ENCODE measurements at regions not wholly inside any gene's neighbourhood (a gene's known extent, or its start where the extent isn't known, plus 50 kb on each side); places are given as distances from the start of the nearest gene placed in this dataset.

DNA sequence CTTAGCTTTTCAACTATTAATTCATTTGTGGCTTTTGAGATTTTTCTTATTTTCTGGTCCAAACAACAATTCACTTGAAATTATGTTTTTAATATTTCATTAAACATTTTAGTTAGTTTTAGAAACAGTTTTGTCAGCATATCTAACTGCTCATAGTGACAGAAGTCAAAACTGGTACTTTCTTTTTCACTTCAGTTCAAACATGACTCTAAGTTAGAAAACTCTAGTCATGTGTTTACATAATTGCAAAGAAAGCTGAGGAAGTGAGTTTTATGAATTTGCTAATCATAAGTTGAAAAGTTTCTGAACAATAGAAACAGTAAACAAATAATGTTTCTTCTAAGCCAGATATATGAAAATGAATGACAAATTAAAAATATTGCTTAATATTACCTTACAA, 1931.0 kb downstream of the EFNA5 start:
- intact Hi-C loops (cut with micrococcal nuclease) (no loop called here), dilution Hi-C loops (cut with HindIII; ENCODE audit: low sequenced_read_pairs, unreplicated experiment) (no loop called here), in situ Hi-C loops (cut with MboI; ENCODE audit: low sequenced_read_pairs) (no loop called here)
- Histone ChIP-seq H3K56ac (ENCODE audit: extremely low read depth, insufficient read depth, low read length) (no peak overlapping the region), H2BK5ac (ENCODE audit: low read depth, low read length, poor library complexity, severe bottlenecking) (no peak overlapping the region), H3K4me2 (ENCODE audit: low read depth, low read length) (no peak overlapping the region), H3K27me3 (ENCODE audit: control insufficient read depth, insufficient read depth, low read length) (no peaks in the 10 kb centered on the region), H3K9me1 (ENCODE audit: insufficient read depth, low read length) (no peaks in the 10 kb centered on the region; the same call in 1 of the 2 replicates), H3K4me3 (ENCODE audit: insufficient read depth, low read depth, low read length) (no peak overlapping the region), H2BK120ac (ENCODE audit: low read depth, low read length) (no peak overlapping the region), H3K23ac (ENCODE audit: low read depth, low read length) (no peak overlapping the region), H3K36me3 (ENCODE audit: control insufficient read depth, insufficient read depth, low read length) (no peaks in the 10 kb centered on the region), H3K9ac (ENCODE audit: low read depth, low read length) (no peak overlapping the region), H2AFZ (replicated peaks; ENCODE audit: low read length, poor library complexity) (no peak overlapping the region), H4K91ac (ENCODE audit: insufficient read depth, low read depth, low read length) (no peak overlapping the region), H3K4ac (ENCODE audit: low read depth, low read length) (no peak overlapping the region), H3K9me3 (ENCODE audit: control insufficient read depth, insufficient read depth, low read length) (peaks cover 1% of the 10 kb centered on the region; the same call in 1 of the 2 replicates), H4K8ac (ENCODE audit: low read depth in 2 of 2, low read length in 2 of 2) (no peak overlapping the region), H2AK9ac (replicated peaks; ENCODE audit: low read depth, low read length, poor library complexity) (no peak overlapping the region), H3K27ac (ENCODE audit: insufficient read depth, low read length) (no peak overlapping the region), H3K4me1 (ENCODE audit: control insufficient read depth, insufficient read depth, low read length) (no peaks in the 10 kb centered on the region), H3K18ac (ENCODE audit: low read depth, low read length) (no peak overlapping the region), H3K14ac (replicated peaks; ENCODE audit: low read depth, low read length) (no peak overlapping the region), H2BK15ac (ENCODE audit: low read depth, low read length) (no peak overlapping the region), H2BK20ac (ENCODE audit: low read depth, low read length) (no peak overlapping the region), H4K5ac (ENCODE audit: low read depth, low read length) (no peak overlapping the region), H4K20me1 (ENCODE audit: insufficient read depth, low read length) (no peaks in the 10 kb centered on the region), H2AK5ac (ENCODE audit: low read depth, low read length) (no peak overlapping the region), H3K79me1 (ENCODE audit: low read depth in 1 of 2, low read length in 2 of 2) (no peaks in the 10 kb centered on the region)
- TF ChIP-seq BHLHE40 (IDR thresholded peaks at IDR 0.05; ENCODE audit: low read depth, low read length), result no peak
- TF ChIP-seq RAD21 (IDR thresholded peaks at IDR 0.05; ENCODE audit: low read length), result no peak
- no peak for TF ChIP-seq RCOR1 (IDR thresholded peaks at IDR 0.05; ENCODE audit: insufficient replicate concordance, low read length)
- TF ChIP-seq, protein P1, sequence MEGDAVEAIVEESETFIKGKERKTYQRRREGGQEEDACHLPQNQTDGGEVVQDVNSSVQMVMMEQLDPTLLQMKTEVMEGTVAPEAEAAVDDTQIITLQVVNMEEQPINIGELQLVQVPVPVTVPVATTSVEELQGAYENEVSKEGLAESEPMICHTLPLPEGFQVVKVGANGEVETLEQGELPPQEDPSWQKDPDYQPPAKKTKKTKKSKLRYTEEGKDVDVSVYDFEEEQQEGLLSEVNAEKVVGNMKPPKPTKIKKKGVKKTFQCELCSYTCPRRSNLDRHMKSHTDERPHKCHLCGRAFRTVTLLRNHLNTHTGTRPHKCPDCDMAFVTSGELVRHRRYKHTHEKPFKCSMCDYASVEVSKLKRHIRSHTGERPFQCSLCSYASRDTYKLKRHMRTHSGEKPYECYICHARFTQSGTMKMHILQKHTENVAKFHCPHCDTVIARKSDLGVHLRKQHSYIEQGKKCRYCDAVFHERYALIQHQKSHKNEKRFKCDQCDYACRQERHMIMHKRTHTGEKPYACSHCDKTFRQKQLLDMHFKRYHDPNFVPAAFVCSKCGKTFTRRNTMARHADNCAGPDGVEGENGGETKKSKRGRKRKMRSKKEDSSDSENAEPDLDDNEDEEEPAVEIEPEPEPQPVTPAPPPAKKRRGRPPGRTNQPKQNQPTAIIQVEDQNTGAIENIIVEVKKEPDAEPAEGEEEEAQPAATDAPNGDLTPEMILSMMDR (conservative IDR thresholded peaks at IDR 0.05; ENCODE audit: low read depth, low read length), result no peak
- no peak for TF ChIP-seq SMC3 (IDR thresholded peaks at IDR 0.05; ENCODE audit: low read depth, low read length)
- TF ChIP-seq FOS (IDR thresholded peaks at IDR 0.05; ENCODE audit: low read depth, low read length), result no peak
- TF ChIP-seq POLR2A (IDR thresholded peaks at IDR 0.05; ENCODE audit: low read depth, low read length), result no peak
- TF ChIP-seq MXI1 (IDR thresholded peaks at IDR 0.05; ENCODE audit: borderline replicate concordance, low read depth, low read length), result no peak
- no peak for TF ChIP-seq RFX5 (IDR thresholded peaks at IDR 0.05; ENCODE audit: low read depth, low read length)
- TF ChIP-seq CEBPB (IDR thresholded peaks at IDR 0.05; ENCODE audit: low read depth, low read length), result no peak
- TF ChIP-seq MAFK (IDR thresholded peaks at IDR 0.05; ENCODE audit: low read depth, low read length), result no peak
- no peak for TF ChIP-seq NFE2L2 (IDR thresholded peaks at IDR 0.05; ENCODE audit: low read depth, low read length)
- TF ChIP-seq MAZ (IDR thresholded peaks at IDR 0.05; ENCODE audit: borderline replicate concordance, low read depth, low read length), result no peak
- TF ChIP-seq, protein P2, sequence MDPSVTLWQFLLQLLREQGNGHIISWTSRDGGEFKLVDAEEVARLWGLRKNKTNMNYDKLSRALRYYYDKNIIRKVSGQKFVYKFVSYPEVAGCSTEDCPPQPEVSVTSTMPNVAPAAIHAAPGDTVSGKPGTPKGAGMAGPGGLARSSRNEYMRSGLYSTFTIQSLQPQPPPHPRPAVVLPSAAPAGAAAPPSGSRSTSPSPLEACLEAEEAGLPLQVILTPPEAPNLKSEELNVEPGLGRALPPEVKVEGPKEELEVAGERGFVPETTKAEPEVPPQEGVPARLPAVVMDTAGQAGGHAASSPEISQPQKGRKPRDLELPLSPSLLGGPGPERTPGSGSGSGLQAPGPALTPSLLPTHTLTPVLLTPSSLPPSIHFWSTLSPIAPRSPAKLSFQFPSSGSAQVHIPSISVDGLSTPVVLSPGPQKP (IDR thresholded peaks at IDR 0.05; ENCODE audit: borderline replicate concordance, low read depth, low read length), result no peak
- TF ChIP-seq CHD1 (IDR thresholded peaks at IDR 0.05; ENCODE audit: low read depth, low read length), result no peak
- TF ChIP-seq, protein P3, sequence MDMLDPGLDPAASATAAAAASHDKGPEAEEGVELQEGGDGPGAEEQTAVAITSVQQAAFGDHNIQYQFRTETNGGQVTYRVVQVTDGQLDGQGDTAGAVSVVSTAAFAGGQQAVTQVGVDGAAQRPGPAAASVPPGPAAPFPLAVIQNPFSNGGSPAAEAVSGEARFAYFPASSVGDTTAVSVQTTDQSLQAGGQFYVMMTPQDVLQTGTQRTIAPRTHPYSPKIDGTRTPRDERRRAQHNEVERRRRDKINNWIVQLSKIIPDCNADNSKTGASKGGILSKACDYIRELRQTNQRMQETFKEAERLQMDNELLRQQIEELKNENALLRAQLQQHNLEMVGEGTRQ (IDR thresholded peaks at IDR 0.05; ENCODE audit: low read depth, low read length), result no peak
- POLR2A ChIA-PET (ENCODE audit: unreplicated experiment), result no interaction called here
- DNase-seq (no peak), ATAC-seq (ENCODE audit: low read depth) (no peak)
- CTCF ChIA-PET, result no interaction called here
- BruUV-seq (replicated peaks), result no TSS peak

Data from IMR-90 (cell line).